ENCODE measurements at regions not wholly inside any gene's neighbourhood (a gene's known extent, or its start where the extent isn't known, plus 50 kb on each side); places are given as distances from the start of the nearest gene placed in this dataset.

GRCh38 chr3:69500604-69501003 lies 114.7 kb upstream of the FRMD4B start:
- TF ChIP-seq, protein P1, sequence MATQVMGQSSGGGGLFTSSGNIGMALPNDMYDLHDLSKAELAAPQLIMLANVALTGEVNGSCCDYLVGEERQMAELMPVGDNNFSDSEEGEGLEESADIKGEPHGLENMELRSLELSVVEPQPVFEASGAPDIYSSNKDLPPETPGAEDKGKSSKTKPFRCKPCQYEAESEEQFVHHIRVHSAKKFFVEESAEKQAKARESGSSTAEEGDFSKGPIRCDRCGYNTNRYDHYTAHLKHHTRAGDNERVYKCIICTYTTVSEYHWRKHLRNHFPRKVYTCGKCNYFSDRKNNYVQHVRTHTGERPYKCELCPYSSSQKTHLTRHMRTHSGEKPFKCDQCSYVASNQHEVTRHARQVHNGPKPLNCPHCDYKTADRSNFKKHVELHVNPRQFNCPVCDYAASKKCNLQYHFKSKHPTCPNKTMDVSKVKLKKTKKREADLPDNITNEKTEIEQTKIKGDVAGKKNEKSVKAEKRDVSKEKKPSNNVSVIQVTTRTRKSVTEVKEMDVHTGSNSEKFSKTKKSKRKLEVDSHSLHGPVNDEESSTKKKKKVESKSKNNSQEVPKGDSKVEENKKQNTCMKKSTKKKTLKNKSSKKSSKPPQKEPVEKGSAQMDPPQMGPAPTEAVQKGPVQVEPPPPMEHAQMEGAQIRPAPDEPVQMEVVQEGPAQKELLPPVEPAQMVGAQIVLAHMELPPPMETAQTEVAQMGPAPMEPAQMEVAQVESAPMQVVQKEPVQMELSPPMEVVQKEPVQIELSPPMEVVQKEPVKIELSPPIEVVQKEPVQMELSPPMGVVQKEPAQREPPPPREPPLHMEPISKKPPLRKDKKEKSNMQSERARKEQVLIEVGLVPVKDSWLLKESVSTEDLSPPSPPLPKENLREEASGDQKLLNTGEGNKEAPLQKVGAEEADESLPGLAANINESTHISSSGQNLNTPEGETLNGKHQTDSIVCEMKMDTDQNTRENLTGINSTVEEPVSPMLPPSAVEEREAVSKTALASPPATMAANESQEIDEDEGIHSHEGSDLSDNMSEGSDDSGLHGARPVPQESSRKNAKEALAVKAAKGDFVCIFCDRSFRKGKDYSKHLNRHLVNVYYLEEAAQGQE (IDR thresholded peaks at IDR 0.05; ENCODE audit: low read depth, low read length), result no peak
- TF ChIP-seq, protein P2, sequence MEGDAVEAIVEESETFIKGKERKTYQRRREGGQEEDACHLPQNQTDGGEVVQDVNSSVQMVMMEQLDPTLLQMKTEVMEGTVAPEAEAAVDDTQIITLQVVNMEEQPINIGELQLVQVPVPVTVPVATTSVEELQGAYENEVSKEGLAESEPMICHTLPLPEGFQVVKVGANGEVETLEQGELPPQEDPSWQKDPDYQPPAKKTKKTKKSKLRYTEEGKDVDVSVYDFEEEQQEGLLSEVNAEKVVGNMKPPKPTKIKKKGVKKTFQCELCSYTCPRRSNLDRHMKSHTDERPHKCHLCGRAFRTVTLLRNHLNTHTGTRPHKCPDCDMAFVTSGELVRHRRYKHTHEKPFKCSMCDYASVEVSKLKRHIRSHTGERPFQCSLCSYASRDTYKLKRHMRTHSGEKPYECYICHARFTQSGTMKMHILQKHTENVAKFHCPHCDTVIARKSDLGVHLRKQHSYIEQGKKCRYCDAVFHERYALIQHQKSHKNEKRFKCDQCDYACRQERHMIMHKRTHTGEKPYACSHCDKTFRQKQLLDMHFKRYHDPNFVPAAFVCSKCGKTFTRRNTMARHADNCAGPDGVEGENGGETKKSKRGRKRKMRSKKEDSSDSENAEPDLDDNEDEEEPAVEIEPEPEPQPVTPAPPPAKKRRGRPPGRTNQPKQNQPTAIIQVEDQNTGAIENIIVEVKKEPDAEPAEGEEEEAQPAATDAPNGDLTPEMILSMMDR (IDR thresholded peaks at IDR 0.05), result no peak
- TF ChIP-seq PBX3 (IDR thresholded peaks at IDR 0.05), result no peak
- no peak for TF ChIP-seq FOXJ3 (CRISPR knock-in tag; IDR thresholded peaks at IDR 0.05)

Data from SK-N-SH (cell line).